Skin epidermis (tissue), 12 donors: ENCODE measurements at regions not wholly inside any gene's neighbourhood (a gene's known extent, or its start where the extent isn't known, plus 50 kb on each side); places are given as distances from the start of the nearest gene placed in this dataset.

Experiments
- H3K27ac ChIP-seq, 21 experiments: fragments of 200-600 bp; sonication (generic) in 11 of 21; one replicate each; pipeline ENCODE4 v1.5.0; 2020; ENCODE audit warnings: mild to moderate bottlenecking in 3 of 21, inconsistent platforms in 2 of 21, moderate library complexity in 2 of 21
- H3K4me3 ChIP-seq, 7 experiments: fragments of 200-600 bp; sonication (generic) in 2 of 7; one replicate each; pipeline ENCODE4 v1.5.0; 2020; ENCODE audit warnings: inconsistent platforms in 2 of 7, mild to moderate bottlenecking in 2 of 7, moderate library complexity in 1 of 7

DNA sequence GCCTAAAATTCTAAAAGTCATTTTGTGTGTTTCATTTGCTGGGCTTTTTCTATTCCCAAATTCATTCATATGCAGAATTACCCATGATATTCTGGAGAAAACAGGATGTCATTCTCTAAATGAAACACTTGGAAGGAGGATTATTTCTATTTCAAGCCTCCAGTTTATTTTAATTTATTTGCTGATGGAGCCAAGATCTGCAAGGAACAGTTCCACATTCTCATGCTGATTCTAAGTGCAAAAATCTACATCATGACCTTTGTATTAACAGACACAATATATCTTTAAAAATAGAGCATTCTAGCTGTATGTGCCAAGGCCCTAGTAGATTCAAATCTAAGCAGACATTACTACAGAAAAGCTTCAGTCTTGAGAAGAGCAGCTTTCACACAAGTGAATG, 51.3 kb upstream of the KCND2 start:
- Histone ChIP-seq H3K4me3 (no peak overlapping the region), H3K27ac (no peak overlapping the region)
